GM19397 (cell line): ENCODE measurements at regions not wholly inside any gene's neighbourhood (a gene's known extent, or its start where the extent isn't known, plus 50 kb on each side); places are given as distances from the start of the nearest gene placed in this dataset.

Source experiments
- ATAC-seq: cut with Tn5 transposase; IDR thresholded peaks from one replicate; pipeline ENCODE4 v1.9.1; 2021; ENCODE audit warnings: mild to moderate bottlenecking, moderate library complexity; ENCODE audit not compliant: unreplicated experiment

- ATAC-seq, result no peak
Observed at GRCh38 chr10:85193796-85194195, 865.4 kb downstream of the CCSER2 start.

DNA sequence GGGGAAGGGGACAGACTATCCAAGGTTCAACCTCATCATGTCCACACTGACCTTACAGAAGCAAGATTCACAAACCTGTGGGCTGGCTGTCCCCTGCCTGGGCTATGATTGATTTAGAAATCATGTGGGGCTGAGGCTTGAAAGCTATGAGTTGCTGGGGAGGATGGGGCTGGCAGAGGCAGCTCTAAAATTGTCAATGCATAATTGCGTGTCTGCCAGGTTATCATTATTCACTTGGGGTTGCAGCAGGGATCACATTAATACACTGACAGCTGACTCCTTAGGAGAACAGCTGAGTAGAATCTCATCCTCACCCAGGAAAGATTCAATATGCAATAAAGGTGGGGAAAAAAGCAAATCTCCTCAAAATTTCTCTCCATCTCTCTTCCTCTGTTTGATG is 866.3 kb downstream of the CCSER2 start:
- ATAC-seq, result no peak

- ATAC-seq, result no peak
Observed at GRCh38 chr10:85195596-85195995, 867.2 kb downstream of the CCSER2 start.

DNA sequence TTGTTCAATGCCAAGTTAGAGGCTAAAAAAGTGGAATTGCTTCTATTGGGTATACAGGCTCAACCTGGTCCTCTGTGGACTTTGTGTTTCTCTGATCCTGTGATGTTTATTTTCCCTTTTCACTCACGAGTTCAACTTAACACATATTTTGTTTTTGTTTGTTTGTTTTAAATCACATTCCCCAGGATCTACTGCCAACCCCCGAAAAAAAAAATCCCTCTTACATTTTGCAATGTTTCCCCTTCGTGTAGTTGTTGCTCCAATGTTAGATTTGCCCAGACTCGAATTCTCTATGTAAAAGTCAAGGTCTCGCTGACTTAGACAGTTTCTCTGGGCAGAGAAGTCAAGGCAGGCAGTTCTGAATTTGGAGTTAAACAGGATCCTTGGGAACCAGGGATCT is 876.4 kb downstream of the CCSER2 start:
- no peak for ATAC-seq

- ATAC-seq, result no peak
Observed at GRCh38 chr10:85212526-85212925, 884.1 kb downstream of the CCSER2 start.

DNA sequence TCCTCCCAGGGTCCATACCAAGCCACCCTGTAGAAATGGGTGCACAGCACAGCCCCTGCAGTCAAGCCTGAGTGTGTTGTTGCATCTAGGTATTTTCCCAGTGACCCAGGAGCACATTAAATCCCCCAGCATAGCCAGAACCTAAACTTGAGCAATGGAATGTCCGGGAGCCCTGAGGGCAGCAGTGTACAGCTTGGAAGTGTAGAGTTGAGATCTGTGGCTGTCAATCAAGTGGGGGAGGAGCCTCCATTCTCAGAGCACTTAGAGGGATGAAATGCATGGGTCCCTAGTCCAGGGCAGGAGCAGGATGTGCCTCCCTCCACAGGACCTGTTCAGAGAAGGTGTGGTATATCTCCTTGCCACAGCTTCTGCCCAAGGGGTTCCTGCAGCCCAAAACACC is 885.1 kb downstream of the CCSER2 start:
- ATAC-seq, result no peak

- ATAC-seq, result no peak
Observed at GRCh38 chr10:85222300-85222699, 893.9 kb downstream of the CCSER2 start.

DNA sequence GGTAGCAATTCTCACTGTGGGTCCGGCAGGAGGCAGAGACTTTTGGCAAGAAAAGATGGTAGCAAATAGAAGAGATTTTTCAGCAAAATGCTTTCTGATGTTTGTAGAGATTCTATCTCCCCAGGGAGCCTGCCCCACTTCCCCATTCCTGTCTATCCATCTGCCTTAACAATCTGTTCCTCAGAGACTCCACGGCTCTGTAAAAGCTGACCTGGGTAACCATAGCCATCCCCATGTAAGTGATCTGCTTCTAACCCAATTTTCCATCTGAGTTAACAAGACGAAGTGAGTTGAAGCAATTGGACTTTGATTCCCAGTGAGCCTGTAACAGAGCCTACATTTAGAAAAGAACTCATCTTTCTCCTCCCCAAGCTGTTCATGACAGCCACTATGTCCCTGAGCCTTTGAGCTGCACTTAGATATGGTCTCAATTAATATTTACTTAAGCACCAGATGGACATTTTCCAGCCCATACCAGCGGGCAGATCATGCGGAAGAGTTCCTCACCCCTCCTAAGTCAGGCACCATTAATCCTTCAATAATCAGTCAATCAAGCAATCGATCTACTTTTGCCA is 896.1 kb downstream of the CCSER2 start:
- ATAC-seq, result no peak

DNA sequence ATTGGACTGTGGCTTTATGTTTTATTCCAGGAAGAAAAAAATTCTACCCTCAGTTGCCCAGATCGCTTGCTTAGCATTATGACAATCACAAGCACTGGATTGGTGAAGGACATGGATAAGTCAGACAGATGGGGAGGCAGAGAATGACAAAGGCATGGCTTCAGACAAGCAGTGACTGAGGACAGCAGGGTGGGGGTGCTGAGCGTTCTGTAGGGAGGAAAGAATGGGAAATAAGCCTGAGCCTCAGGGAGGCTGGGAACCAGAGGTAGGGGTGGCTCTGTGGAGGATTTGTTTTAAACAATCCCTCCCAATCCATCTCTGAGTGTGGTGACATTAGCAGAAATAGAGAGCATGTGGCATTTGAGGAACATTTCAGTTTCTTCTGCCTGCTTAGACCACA is 896.9 kb downstream of the CCSER2 start:
- ATAC-seq, result no peak

DNA sequence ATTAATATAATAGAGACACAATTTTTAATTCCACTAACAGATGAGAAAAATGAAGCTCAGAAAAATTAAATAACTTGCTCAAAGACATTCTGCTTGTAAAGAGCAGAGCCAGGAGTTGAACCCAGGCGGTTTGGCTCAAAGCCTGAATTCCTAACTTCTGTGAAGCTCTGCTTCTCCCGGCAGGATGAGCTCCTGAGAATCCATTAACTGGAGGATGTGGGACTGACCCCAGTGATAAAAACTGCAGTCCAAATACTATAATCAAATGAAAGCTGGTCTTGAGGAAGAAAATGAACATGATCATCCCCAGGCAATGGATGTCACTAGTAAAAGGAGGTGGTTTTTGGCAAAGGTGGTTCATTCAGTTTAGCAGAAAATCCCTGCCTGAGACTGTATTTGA is 898.2 kb downstream of the CCSER2 start:
- no peak for ATAC-seq

DNA sequence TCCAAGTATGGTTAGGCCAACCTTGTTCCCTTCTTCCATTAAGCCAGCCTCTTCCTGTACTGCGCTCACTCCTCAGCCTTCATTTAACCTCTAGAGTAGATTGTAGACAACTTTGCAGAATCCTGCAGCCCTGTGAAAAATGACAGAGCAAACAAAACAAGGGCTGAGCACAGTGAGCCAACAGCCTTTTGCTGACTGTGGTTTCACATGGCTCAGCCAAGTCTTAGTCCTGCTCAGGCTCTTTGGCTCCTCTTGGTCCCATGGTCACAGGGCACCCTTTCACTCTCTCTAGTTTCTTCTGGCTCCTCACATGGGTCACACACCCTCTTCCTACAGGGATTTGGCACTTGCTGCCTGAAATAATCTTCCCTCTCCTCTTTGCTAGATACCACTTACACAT is 900.3 kb downstream of the CCSER2 start:
- ATAC-seq, result no peak

DNA sequence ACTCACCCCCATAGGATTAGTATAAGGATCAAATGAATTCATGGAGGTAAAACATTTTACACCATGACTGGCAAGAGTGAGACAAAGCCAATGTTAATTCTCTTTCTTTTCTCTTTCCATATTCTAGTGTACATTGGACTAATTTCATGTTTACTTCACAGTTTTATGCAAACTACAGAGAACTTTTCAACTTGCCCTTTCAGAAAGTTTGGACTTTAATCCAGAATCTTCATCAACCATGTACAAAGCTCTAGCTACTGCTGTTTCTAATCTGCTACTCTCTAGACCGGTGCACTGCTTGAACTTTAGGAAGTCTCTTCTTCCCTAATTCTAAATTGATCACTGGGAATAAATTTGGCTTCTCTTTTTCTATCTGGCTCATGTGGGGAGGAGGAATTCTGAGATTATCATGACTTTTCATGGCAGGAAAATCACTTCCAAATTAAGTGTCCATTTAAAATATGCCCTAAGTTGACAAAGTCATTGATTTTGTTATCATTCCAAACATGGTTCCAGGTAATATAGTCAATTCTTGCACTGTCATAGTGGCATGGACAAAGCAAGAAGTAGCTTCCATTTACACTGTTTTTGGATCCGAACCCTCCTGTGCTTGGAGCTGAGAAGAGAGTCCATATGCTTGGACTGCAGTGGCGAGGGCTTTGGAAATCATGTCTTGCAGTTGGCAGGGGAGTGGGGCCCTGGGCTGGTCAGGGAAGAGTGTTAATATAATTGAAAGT is 903.3 kb downstream of the CCSER2 start:
- no peak for ATAC-seq

- no peak for ATAC-seq
Observed at GRCh38 chr10:85235258-85235657, 906.9 kb downstream of the CCSER2 start.

DNA sequence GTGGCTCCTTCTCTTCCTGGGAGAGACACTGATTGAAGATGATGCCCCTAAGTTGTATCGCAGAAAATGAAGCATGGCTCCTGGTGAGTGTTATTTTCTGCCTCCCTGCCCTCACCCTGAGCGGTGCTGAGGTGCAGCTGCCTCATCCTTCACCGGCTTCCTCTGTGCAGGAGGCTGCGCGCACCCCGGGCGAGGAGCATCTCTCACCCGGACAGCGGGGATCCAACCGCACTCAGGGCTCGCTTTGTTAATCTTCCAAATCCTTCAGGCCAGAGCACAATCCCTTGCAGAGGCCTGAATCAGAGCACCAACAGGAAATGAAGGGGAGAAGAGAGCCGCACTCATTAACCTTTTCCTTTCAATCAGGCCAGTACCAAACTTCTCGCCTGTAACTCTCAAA is 910.3 kb downstream of the CCSER2 start:
- no peak for ATAC-seq

GRCh38 chr10:85250304-85250703 is 921.9 kb downstream of the CCSER2 start:
- ATAC-seq, result no peak

DNA sequence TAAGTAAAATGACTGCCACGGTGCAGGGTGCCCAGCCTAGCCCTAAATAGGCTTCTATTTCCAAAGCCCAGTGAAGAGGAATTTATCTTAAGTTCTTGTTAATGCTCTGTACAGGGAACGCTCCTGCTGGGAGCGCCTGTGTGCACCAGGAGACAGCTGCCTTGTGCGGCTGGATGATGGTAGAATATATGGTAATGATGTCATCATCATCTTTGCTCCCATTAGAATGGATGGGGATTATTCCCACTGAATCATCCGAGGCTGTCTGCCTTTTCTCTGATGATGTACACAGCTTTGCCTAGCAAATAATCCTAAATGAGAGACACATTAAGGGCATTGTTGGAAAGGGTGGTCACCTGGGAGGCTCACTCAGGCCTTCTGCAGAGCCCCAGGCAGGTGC is 928.1 kb downstream of the CCSER2 start:
- ATAC-seq, result no peak

DNA sequence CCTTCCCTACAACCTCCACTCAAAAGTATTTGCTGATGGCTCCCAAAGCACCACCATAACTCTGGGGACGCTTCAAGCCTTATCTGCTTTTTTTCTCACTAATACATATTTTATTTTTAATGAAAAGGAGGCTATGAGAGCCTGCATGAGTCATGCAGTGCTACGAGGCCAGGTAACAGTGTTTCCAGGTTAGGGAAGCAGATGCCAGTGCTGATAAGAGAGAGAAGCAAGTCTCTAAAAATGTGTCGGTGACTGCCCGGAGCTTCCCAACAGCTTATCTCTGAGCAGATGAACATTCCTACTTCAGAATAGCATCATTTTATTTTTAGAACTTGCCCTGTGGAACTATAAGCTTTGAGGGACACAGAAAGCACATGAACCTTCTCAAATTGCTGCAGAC is 931.5 kb downstream of the CCSER2 start:
- ATAC-seq, result no peak

DNA sequence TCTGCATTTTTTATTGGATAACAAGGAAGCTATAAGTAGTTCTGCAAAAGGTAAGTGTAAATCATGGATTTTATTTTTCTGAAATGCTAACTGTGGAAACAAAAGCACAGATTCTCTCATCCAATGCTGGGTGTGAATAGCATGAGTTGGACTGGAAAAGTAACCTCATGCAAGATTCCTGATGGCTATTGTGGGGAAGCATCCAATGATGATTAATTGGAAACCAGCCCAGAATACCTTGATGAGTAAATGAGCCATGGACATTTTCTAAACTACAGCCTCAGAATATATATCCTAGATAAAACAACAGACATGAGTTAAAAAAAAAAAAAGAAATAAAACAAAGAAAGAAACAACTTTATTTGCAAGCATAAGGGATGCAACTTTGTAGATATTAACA is 934.6 kb downstream of the CCSER2 start:
- ATAC-seq, result no peak

GRCh38 chr10:85265121-85265520 is 936.7 kb downstream of the CCSER2 start:
- ATAC-seq, result no peak

GRCh38 chr10:85266808-85267207 is 938.4 kb downstream of the CCSER2 start:
- no peak for ATAC-seq

DNA sequence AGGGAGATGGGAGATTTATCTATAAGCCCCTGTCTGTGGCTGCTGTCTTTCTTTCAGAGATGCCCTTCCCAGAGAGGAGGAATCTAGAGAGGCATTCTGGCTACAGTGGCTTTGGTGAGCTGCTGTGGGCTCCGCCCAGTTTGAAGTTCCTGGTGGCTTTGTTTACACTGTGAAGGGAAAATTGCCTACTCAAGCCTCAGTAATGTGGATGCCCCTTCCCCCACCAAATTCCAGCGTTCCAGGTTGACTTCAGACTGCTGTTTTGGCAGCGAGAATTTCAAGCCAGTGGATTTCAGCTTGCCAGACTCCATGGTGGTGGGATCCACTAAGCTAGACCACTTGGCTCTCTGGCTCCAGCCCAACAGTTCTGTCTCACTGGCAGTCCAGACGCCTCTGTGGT is 951.6 kb downstream of the CCSER2 start:
- no peak for ATAC-seq

DNA sequence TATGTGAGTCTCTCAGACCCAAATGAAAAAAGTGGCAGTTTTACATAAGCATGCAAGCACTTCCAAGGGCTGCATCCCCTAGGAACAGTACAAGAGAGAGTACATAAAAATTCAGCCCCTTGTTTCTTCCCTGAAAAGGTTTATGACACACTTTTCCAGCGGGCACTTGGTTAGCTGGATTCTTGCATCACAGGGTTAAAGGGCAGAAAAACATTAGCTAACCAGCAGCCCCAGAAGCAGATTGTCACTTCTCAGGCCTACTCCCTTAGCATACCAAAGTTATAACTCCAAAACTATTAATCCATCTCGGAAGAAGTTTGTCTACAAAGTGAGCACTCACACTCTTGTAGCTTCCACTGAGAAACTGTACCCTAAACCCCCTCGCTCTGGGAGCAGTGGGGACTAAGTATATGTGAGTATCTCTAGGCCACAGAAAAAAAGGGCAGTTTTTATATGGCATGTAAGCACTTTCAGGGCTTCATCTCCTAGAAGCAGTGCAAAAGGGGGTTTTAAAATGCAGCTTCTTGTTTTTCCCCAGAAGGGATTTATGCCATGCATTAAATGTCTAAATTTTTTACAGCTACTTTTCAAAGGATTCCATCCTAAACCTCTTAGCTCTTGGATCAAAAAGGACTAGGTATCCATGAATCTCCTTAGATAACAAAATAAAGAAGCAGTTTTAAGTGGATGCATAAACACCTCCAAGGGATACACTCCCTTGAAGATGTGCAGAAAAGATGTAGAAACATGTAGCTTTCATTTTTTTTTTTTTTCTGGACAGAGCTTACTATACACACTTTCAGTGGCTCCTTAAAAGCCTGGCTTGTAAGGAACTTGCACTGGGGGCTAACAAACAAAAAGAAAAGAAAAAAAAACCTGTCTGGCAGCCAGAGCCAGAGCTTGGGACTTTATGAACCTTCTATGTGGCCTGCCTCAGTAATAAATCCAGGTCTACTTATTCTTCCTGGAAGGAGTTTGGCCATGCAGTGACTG is 956.7 kb downstream of the CCSER2 start:
- ATAC-seq, result no peak
